Right kidney (tissue), 1 donor: ENCODE measurements at regions not wholly inside any gene's neighbourhood (a gene's known extent, or its start where the extent isn't known, plus 50 kb on each side); places are given as distances from the start of the nearest gene placed in this dataset.
"Not testable (repeated sequence)": the region's sequence is repeated elsewhere in the genome, so short reads cannot be mapped to it uniquely, and the experiment has no call there.

Source experiments
- DNase-seq: peaks from one replicate; pipeline ENCODE4 v3.0.0-alpha.2; 2016

GRCh38 chr5:102048940-102049339 is 247.1 kb downstream of the SLCO4C1 start:
- no peak for DNase-seq

GRCh38 chr5:102047073-102047472 is 249.0 kb downstream of the SLCO4C1 start:
- not testable (repeated sequence) for DNase-seq

- DNase-seq: no peak
Observed at GRCh38 chr5:102040326-102040725, 255.8 kb downstream of the SLCO4C1 start.

- no peak for DNase-seq
Observed at GRCh38 chr5:102036927-102037326, 259.2 kb downstream of the SLCO4C1 start.

GRCh38 chr5:102031711-102032110 is 264.4 kb downstream of the SLCO4C1 start:
- DNase-seq: no peak

- DNase-seq: no peak
Observed at GRCh38 chr5:102018690-102019089, 277.4 kb downstream of the SLCO4C1 start.

- no peak for DNase-seq
Observed at GRCh38 chr5:102018279-102018678, 277.8 kb downstream of the SLCO4C1 start.

- DNase-seq: no peak
Observed at GRCh38 chr5:102014371-102014770, 281.7 kb downstream of the SLCO4C1 start.

- no peak for DNase-seq
Observed at GRCh38 chr5:102010644-102011043, 285.4 kb downstream of the SLCO4C1 start.

- no peak for DNase-seq
Observed at GRCh38 chr5:101997235-101997634, 298.8 kb downstream of the SLCO4C1 start.

GRCh38 chr5:101995585-101995984 is 300.5 kb downstream of the SLCO4C1 start:
- no peak for DNase-seq

- no peak for DNase-seq
Observed at GRCh38 chr5:101991486-101991885, 304.6 kb downstream of the SLCO4C1 start.

- no peak for DNase-seq
Observed at GRCh38 chr5:101989659-101990058, 306.4 kb downstream of the SLCO4C1 start.

GRCh38 chr5:101977729-101978345 is 318.2 kb downstream of the SLCO4C1 start:
- DNase-seq: peak; percentile 3

- no peak for DNase-seq
Observed at GRCh38 chr5:101976933-101977332, 319.2 kb downstream of the SLCO4C1 start.

GRCh38 chr5:101969742-101970141 is 326.3 kb downstream of the SLCO4C1 start:
- no peak for DNase-seq

GRCh38 chr5:101966476-101966875 is 329.6 kb downstream of the SLCO4C1 start:
- no peak for DNase-seq

- no peak for DNase-seq
Observed at GRCh38 chr5:101955891-101956290, 340.2 kb downstream of the SLCO4C1 start.

- no peak for DNase-seq
Observed at GRCh38 chr5:101950019-101950418, 346.1 kb downstream of the SLCO4C1 start.

GRCh38 chr5:101948615-101949014 is 347.5 kb downstream of the SLCO4C1 start:
- no peak for DNase-seq

- DNase-seq: no peak
Observed at GRCh38 chr5:101943784-101944183, 352.3 kb downstream of the SLCO4C1 start.

- no peak for DNase-seq
Observed at GRCh38 chr5:101942321-101942882, 353.7 kb downstream of the SLCO4C1 start.

GRCh38 chr5:101937041-101937440 is 359.0 kb downstream of the SLCO4C1 start:
- no peak for DNase-seq

- DNase-seq: no peak
Observed at GRCh38 chr5:101935086-101935485, 361.0 kb downstream of the SLCO4C1 start.

GRCh38 chr5:101932599-101932998 is 363.5 kb downstream of the SLCO4C1 start:
- no peak for DNase-seq
